Gastrocnemius medialis (tissue), 4 donors: ENCODE measurements at regions not wholly inside any gene's neighbourhood (a gene's known extent, or its start where the extent isn't known, plus 50 kb on each side); places are given as distances from the start of the nearest gene placed in this dataset.

Experiments used
- CTCF ChIP-seq, 5 experiments: fragments of 450-650 bp in 3 of 5; fragments of 200-600 bp in 2 of 5; sonication (generic) in 2 of 5; IDR thresholded peaks in 4 of 5; conservative IDR thresholded peaks in 1 of 5; 1 replicate in 4 of 5; 2 replicates in 1 of 5; pipeline ENCODE4 v1.5.1; 2016 to 2019; ENCODE audit warnings: antibody characterized with exemption in 5 of 5, mild to moderate bottlenecking in 3 of 5, moderate library complexity in 3 of 5
- POLR2A ChIP-seq, 2 donors: fragments of 450-650 bp; IDR thresholded peaks; one replicate each; pipeline ENCODE4 v1.6.1; 2017; ENCODE audit warnings: antibody characterized with exemption in 2 of 2, mild to moderate bottlenecking in 2 of 2, moderate library complexity in 2 of 2

GRCh38 chr11:131089727-131090245 lies 173.5 kb upstream of the SNX19 start:
- TF ChIP-seq CTCF (IDR thresholded peaks at IDR 0.05 in 4 of 5, conservative IDR thresholded peaks at IDR 0.05 in 1 of 5): no peak
- TF ChIP-seq POLR2A (IDR thresholded peaks at IDR 0.05): no peak
